ENCODE measurements at regions not wholly inside any gene's neighbourhood (a gene's known extent, or its start where the extent isn't known, plus 50 kb on each side); places are given as distances from the start of the nearest gene placed in this dataset.
"Not testable (repeated sequence)": the region's sequence is repeated elsewhere in the genome, so short reads cannot be mapped to it uniquely, and the experiment has no call there.

GRCh38 chr1:193884848-193885558, 698.6 kb upstream of the B3GALT2 start:
- H3K4me1 Mint-ChIP-seq = no peaks in the 10 kb centered on the region
- Histone ChIP-seq H3F3A (ENCODE audit: low read depth) (no peaks in the 10 kb centered on the region), H3K79me2 (ENCODE audit: low read depth) (no peaks in the 10 kb centered on the region), H3K36me3 (no peaks in the 10 kb centered on the region), H3K4me2 (no peak overlapping the region), H2AFZ (replicated peaks) (peak overlapping the region; percentile 68), H3K27ac (no peak overlapping the region), H3K9ac (no peak overlapping the region), H3K9me3 (ENCODE audit: low read depth) (no peaks in the 10 kb centered on the region), H3K4me3 (no peak overlapping the region), H3K4me1 (no peaks in the 10 kb centered on the region), H3K27me3 (no peaks in the 10 kb centered on the region), H4K20me1 (ENCODE audit: low read depth) (no peaks in the 10 kb centered on the region)
- TF ChIP-seq CTCF (IDR thresholded peaks at IDR 0.05) (no peak), EZH2phosphoT487 (IDR thresholded peaks at IDR 0.05) (no peak), EZH2 (IDR thresholded peaks at IDR 0.05) (no peak)
- H3K36me3 Mint-ChIP-seq = no peaks in the 10 kb centered on the region
- no peaks in the 10 kb centered on the region for H3K27me3 Mint-ChIP-seq (ENCODE audit: insufficient read depth, low read depth)
- H3K9me3 Mint-ChIP-seq = peaks cover 6% of the 10 kb centered on the region
- no peak overlapping the region for H3K4me3 Mint-ChIP-seq
- no peak for DNase-seq (ENCODE audit: low spot score)
- H3K27ac Mint-ChIP-seq = no peak overlapping the region

GRCh38 chr1:193877920-193878319, 691.5 kb upstream of the B3GALT2 start:
- H3K27ac Mint-ChIP-seq; DNase-seq (ENCODE audit: low spot score); H3K4me2 ChIP-seq; H3K9ac ChIP-seq; H3K4me1 ChIP-seq; H3F3A ChIP-seq (ENCODE audit: low read depth); H3K4me1 Mint-ChIP-seq; H4K20me1 ChIP-seq (ENCODE audit: low read depth); H3K36me3 ChIP-seq; H3K4me3 ChIP-seq; H3K4me3 Mint-ChIP-seq; H3K27me3 ChIP-seq; H3K9me3 ChIP-seq (ENCODE audit: low read depth); H3K36me3 Mint-ChIP-seq; H3K79me2 ChIP-seq (ENCODE audit: low read depth); H3K27me3 Mint-ChIP-seq (ENCODE audit: insufficient read depth, low read depth); H2AFZ ChIP-seq (replicated peaks); H3K27ac ChIP-seq: not testable (repeated sequence)
- H3K9me3 Mint-ChIP-seq = peaks cover 20% of the 10 kb centered on the region

- H3K9ac ChIP-seq = no peak overlapping the region
- no peaks in the 10 kb centered on the region for H3F3A ChIP-seq (ENCODE audit: low read depth)
- H3K4me1 Mint-ChIP-seq = peaks cover 4% of the 10 kb centered on the region
- no peak for DNase-seq (ENCODE audit: low spot score)
- no peak overlapping the region for H3K27ac ChIP-seq
- H2AFZ ChIP-seq (replicated peaks) = peak overlapping the region; percentile 72
- no peaks in the 10 kb centered on the region for H3K27me3 Mint-ChIP-seq (ENCODE audit: insufficient read depth, low read depth)
- peaks cover 3% of the 10 kb centered on the region for H3K9me3 Mint-ChIP-seq
- H3K9me3 ChIP-seq (ENCODE audit: low read depth) = no peaks in the 10 kb centered on the region
- no peaks in the 10 kb centered on the region for H4K20me1 ChIP-seq (ENCODE audit: low read depth)
- H3K27ac Mint-ChIP-seq = no peak overlapping the region
- H3K36me3 ChIP-seq = no peaks in the 10 kb centered on the region
- H3K27me3 ChIP-seq = no peaks in the 10 kb centered on the region
- H3K4me3 Mint-ChIP-seq = no peak overlapping the region
- H3K4me2 ChIP-seq = no peak overlapping the region
- H3K4me1 ChIP-seq = no peaks in the 10 kb centered on the region
- no peaks in the 10 kb centered on the region for H3K79me2 ChIP-seq (ENCODE audit: low read depth)
- no peak overlapping the region for H3K4me3 ChIP-seq
- TF ChIP-seq CTCF (IDR thresholded peaks at IDR 0.05) (no peak), EZH2 (IDR thresholded peaks at IDR 0.05) (no peak), EZH2phosphoT487 (IDR thresholded peaks at IDR 0.05) (no peak)
- H3K36me3 Mint-ChIP-seq = no peaks in the 10 kb centered on the region
Measured at GRCh38 chr1:193868425-193868824, 682.0 kb upstream of the B3GALT2 start.

- no peak overlapping the region for H3K27ac ChIP-seq
- H2AFZ ChIP-seq (replicated peaks) = peak overlapping the region; percentile 31
- H3K27me3 ChIP-seq = no peaks in the 10 kb centered on the region
- H3F3A ChIP-seq (ENCODE audit: low read depth) = no peaks in the 10 kb centered on the region
- TF ChIP-seq CTCF (IDR thresholded peaks at IDR 0.05) = no peak
- no peak for TF ChIP-seq EZH2 (IDR thresholded peaks at IDR 0.05)
- TF ChIP-seq EZH2phosphoT487 (IDR thresholded peaks at IDR 0.05) = no peak
- H3K36me3 ChIP-seq = no peaks in the 10 kb centered on the region
- Mint-ChIP-seq H3K27me3 (ENCODE audit: insufficient read depth, low read depth) (no peaks in the 10 kb centered on the region), H3K4me3 (no peak overlapping the region), H3K27ac (no peak overlapping the region), H3K36me3 (no peaks in the 10 kb centered on the region), H3K9me3 (no peaks in the 10 kb centered on the region), H3K4me1 (peaks cover 6% of the 10 kb centered on the region)
- peak; percentile 28 for DNase-seq (ENCODE audit: low spot score)
- no peak overlapping the region for H3K4me2 ChIP-seq
- H3K9ac ChIP-seq = no peak overlapping the region
- H3K4me1 ChIP-seq = peaks cover 12% of the 10 kb centered on the region
- no peak overlapping the region for H3K4me3 ChIP-seq
- no peaks in the 10 kb centered on the region for H4K20me1 ChIP-seq (ENCODE audit: low read depth)
- H3K79me2 ChIP-seq (ENCODE audit: low read depth) = no peaks in the 10 kb centered on the region
- H3K9me3 ChIP-seq (ENCODE audit: low read depth) = no peaks in the 10 kb centered on the region
Measured at GRCh38 chr1:193856261-193856660, 669.8 kb upstream of the B3GALT2 start.

Data from neural progenitor cell (in vitro differentiated cells).